Amniotic stem cell (primary cell): ENCODE measurements at regions not wholly inside any gene's neighbourhood (a gene's known extent, or its start where the extent isn't known, plus 50 kb on each side); places are given as distances from the start of the nearest gene placed in this dataset.

Source experiments
- DNase-seq: peaks from one replicate; lab custom pipeline; 2025; lab: John Stamatoyannopoulos, UW

GRCh38 chr1:68331117-68331865 lies 99.0 kb upstream of the WLS start:
- DNase-seq: peak; percentile 28

DNA sequence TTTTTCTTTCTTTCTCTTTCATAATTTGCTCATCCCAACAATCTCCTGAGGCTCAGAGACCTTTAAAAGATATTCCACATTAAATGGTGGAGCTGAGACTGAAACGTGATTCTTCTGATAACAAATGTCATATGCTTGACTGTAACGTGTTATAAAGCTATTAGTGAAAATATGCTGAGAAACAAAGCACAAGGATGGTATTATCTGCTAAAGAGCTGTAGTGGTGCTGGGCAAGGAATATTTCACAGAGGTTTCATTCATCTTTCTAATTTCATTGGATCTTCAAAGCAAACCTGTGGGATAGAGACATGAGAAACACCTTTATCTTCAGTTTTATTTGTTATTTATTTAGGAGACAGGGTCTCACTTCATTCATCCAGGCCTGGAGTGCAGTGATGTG lies 98.1 kb upstream of the WLS start:
- no peak for DNase-seq

- no peak for DNase-seq
Measured at GRCh38 chr1:68329096-68329835, 96.9 kb upstream of the WLS start.

DNA sequence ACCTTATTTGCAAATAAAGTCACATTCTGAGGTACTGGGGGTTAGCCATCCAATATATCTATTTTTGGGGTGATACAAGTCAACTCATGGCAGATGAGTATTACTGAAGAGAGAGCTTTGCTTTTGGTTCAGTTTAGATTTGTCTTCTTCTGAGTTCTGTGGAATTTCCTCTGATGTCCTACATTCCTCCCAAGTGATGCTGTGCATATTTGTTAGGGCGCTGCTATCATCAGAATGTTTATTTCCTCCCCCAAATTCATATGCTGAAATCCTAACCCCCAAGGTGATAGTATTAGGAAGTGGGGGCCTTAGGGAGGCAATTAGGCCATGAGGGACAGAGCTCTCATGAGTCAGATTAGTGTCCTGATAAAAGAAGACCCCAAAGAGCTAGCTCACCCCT lies 96.2 kb upstream of the WLS start:
- no peak for DNase-seq

- DNase-seq: no peak
Measured at GRCh38 chr1:68327414-68327813, 95.1 kb upstream of the WLS start.

DNA sequence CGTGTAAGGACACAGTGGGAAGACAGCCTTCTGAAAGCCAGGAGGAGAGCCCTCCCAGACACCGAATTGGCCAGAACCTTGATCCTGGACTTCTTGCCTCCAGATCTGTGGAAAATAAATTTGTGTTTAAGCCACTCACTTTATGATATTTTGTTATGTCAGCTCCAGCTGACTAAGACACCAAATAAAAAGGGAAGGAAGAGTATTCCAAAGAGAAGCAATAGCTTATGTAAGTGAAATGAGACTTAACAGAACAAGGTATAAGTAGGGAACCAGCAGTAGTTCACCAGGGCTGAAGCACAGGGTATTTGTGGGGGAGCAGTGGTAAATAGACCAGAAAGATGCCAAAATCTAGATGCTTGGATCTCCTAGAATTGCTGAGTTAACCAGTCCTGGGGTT lies 94.2 kb upstream of the WLS start:
- DNase-seq: no peak

- DNase-seq: no peak
Measured at GRCh38 chr1:68324316-68324715, 92.0 kb upstream of the WLS start.

GRCh38 chr1:68322837-68323687 lies 90.7 kb upstream of the WLS start:
- DNase-seq: no peak

DNA sequence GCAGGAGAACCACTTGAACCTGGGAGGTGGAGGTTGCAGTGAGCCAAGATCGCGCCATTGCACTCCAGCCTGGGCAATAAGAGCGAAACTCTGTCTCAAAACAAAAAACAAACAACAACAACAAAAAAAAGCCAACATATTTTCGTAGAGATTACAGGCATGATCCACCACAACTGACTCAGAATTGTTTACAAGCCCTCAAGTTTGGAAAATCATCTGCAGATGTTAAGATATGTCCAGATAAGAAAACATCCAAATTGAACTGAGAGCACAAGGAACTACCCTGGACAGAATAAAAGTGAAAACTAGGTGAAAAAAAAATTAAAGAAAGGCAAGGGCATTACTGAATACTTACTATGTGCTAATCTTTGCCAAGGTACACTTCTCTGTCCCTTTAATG lies 89.8 kb upstream of the WLS start:
- DNase-seq: no peak

- no peak for DNase-seq
Measured at GRCh38 chr1:68321084-68321685, 88.9 kb upstream of the WLS start.

GRCh38 chr1:68320349-68320748 lies 88.0 kb upstream of the WLS start:
- no peak for DNase-seq

DNA sequence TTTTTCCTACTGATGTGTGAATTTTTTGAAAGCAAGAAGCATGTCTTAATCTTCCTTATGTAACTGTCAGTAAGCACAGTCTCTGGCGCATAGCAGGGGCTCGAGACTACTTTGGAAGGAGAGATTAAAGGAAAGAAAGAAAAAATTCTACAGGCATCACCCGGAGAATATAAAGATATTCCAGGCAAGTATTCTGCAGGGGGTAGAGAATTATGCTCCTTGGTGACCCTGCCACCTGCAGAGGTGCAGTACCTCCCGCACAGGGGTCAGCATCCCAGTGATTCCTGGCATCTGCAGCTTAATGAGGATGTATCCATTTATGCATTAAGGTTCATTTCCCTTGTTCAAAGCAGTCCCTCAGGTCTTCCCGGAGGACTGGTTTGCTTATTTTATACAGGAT lies 87.6 kb upstream of the WLS start:
- no peak for DNase-seq

GRCh38 chr1:68317543-68317942 lies 85.2 kb upstream of the WLS start:
- DNase-seq: no peak

DNA sequence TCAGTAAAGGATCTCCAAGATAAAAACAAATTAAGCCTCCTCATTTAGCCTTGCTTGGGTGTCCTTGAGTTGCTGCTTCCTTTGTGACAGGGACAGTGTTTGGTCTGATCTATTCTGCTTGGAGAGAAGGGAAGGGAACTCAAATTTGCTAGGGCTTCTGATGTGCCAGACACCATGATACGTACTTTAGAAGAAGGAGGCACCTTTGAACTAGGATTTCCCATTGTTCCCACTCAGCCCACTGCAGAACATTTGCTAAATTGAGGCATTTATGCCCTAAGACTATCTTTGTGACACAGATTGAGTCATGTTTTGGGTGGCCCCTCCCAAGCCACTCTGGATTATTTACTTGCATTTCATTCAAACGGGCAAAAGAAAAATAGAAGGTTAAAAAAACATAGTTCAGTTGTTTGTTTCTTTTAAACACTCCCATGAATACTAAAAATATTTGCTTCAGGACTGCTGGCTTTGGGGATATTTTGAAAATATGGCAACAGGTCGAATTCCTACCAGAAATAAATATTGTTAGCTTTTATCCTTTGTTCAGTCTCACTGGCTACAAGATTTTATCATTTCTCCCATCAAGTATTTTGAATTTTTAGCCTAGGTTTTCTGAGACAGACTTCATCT lies 81.9 kb upstream of the WLS start:
- no peak for DNase-seq

DNA sequence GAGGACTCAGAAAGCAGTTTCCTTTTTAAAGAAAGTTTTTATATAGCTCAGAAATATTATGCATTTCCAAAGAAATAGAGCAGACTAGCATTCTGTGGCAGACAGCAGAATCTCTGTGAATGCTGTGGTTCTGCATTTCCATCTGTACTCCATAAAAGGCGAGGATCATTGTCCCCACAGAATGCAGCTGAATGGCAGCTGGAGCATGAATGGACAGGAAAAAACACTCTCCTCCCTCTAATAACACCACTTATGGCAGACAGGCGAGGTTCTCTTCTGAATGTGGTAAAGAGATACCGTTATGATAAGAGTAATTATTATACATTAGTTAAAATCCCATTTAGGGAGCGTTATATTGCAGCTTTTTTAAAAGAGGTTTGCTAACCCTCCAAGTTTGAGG lies 81.4 kb upstream of the WLS start:
- DNase-seq: no peak

DNA sequence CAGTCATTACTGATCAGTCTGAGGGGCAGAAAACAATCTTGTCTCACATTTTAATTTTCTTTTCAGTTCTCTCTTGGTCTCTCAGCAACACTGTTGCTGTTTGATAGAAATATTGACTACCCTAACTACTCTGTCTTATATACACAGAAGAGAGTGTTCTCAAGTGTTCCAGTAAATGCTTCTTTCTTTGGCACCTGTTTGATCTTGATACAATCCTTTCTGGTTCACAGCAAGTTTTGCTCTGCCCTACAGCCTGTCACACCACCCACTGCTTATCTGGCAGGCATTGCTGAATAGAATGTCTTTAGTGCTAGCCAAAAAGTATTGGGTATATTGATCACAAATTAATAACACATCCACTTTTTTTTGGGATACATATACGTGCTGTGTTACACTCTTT lies 75.7 kb upstream of the WLS start:
- no peak for DNase-seq

DNA sequence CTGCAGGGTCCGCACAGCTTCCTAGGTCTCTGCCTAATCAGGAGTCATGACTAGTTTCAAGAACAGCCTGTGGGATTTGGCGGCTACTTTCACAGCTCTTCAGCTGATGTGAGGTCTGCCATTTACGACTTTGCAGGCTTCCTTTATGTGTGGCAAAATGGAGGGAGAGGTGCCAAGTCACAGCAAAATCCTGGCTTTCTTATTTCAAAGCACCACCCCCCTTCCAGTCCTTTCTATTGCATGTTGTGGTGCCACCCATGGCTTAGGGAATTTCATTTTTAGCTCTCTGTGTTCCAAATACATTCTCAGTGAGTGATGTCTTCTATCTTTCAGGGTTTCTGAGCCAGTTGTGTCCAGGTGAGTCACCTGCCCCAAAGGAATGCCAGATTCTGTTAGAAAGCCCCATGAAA lies 75.1 kb upstream of the WLS start:
- DNase-seq: no peak

DNA sequence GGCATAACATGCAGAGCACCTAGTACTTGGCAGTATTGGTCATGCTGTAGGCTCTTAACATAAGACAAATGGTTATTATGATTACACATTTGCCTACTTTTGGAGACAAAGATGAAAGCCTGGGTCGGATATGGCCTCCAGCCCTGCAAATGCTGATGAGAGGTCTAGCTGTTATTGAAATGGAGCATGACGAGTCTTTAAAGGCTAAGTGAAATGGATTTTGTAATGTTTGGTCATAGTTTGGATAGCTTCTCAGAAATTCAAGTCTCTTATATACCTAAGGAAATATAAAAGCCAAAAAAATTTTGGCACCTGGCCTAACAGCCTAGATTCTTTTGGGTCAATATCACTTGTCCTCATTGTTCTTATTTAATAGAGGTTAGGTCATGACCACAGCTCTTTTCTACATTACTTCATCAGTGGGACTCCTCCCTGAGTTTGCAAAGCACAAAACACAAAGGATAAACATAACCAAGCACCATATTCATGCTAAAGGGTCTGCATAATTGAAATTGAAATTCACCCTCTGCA lies 69.2 kb upstream of the WLS start:
- DNase-seq: no peak

GRCh38 chr1:68294367-68295066 lies 62.2 kb upstream of the WLS start:
- no peak for DNase-seq

GRCh38 chr1:68293609-68294366 lies 61.5 kb upstream of the WLS start:
- peak; percentile 63 for DNase-seq
